Thyroid gland (tissue), 4 donors: ENCODE measurements at regions not wholly inside any gene's neighbourhood (a gene's known extent, or its start where the extent isn't known, plus 50 kb on each side); places are given as distances from the start of the nearest gene placed in this dataset.

Experiments used
- POLR2A ChIP-seq, 2 donors: fragments of 450-650 bp; IDR thresholded peaks; one replicate each; pipeline ENCODE4 v1.6.1; 2017; ENCODE audit warnings: antibody characterized with exemption in 2 of 2, mild to moderate bottlenecking in 2 of 2, moderate library complexity in 1 of 2
- TF ChIP-seq, protein P1 (sequence below), 6 experiments: fragments of 200-600 bp in 3 of 6; fragments of 450-650 bp in 3 of 6; sonication (generic) in 3 of 6; IDR thresholded peaks; one replicate each; pipeline ENCODE4 v1.5.1; 2016 to 2019; ENCODE audit warnings: antibody characterized with exemption in 6 of 6, mild to moderate bottlenecking in 2 of 6, inconsistent platforms in 1 of 6, moderate library complexity in 1 of 6

- no peak for TF ChIP-seq POLR2A (IDR thresholded peaks at IDR 0.05)
- TF ChIP-seq, protein P1, sequence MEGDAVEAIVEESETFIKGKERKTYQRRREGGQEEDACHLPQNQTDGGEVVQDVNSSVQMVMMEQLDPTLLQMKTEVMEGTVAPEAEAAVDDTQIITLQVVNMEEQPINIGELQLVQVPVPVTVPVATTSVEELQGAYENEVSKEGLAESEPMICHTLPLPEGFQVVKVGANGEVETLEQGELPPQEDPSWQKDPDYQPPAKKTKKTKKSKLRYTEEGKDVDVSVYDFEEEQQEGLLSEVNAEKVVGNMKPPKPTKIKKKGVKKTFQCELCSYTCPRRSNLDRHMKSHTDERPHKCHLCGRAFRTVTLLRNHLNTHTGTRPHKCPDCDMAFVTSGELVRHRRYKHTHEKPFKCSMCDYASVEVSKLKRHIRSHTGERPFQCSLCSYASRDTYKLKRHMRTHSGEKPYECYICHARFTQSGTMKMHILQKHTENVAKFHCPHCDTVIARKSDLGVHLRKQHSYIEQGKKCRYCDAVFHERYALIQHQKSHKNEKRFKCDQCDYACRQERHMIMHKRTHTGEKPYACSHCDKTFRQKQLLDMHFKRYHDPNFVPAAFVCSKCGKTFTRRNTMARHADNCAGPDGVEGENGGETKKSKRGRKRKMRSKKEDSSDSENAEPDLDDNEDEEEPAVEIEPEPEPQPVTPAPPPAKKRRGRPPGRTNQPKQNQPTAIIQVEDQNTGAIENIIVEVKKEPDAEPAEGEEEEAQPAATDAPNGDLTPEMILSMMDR (IDR thresholded peaks at IDR 0.05): no peak
Measured at GRCh38 chr2:6784291-6784690, 81.4 kb downstream of the CMPK2 start.
